ENCODE measurements at regions not wholly inside any gene's neighbourhood (a gene's known extent, or its start where the extent isn't known, plus 50 kb on each side); places are given as distances from the start of the nearest gene placed in this dataset.

DNA sequence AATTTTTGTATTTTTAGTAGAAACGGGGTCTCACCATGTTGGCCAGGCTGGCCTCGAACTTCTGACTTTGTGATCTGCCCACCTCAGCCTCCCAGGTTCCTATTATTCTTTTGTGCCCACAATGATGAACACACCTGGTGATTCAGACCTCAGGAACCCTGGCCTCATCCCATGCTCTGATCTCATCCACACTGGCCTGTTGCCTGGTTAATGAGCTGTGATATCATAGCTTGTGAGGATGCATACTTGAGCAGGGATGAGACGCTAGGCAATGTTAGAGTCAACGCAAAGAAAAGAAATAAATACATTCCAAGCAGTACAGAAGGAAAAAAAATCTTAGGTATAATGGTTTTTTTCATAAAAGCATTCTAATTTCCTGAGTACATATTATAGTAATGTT, 82.4 kb upstream of the RNF32 start:
- TF ChIP-seq EP300 (IDR thresholded peaks at IDR 0.05) (no peak), POLR2A (IDR thresholded peaks at IDR 0.05) (no peak)

Measured in ovary (tissue), 1 donor.